SIG-M5 (cell line): ENCODE measurements at regions not wholly inside any gene's neighbourhood (a gene's known extent, or its start where the extent isn't known, plus 50 kb on each side); places are given as distances from the start of the nearest gene placed in this dataset.

Experiments used
- DNase-seq: peaks from one replicate; lab custom pipeline; 2025; lab: John Stamatoyannopoulos, UW

- DNase-seq, result no peak
These were observed 131.0 kb upstream of the PHACTR1 start for GRCh38 chr6:12585497-12585958.

- DNase-seq, result no peak
These were observed 129.7 kb upstream of the PHACTR1 start for GRCh38 chr6:12586721-12587480.

GRCh38 chr6:12590901-12591300 lies 125.7 kb upstream of the PHACTR1 start:
- DNase-seq, result no peak

- DNase-seq, result no peak
These were observed 123.9 kb upstream of the PHACTR1 start for GRCh38 chr6:12592634-12593033.

GRCh38 chr6:12593771-12594529 lies 122.6 kb upstream of the PHACTR1 start:
- DNase-seq, result no peak

GRCh38 chr6:12594530-12594893 lies 122.1 kb upstream of the PHACTR1 start:
- DNase-seq, result no peak

GRCh38 chr6:12595161-12595811 lies 121.3 kb upstream of the PHACTR1 start:
- DNase-seq, result peak; percentile 42

GRCh38 chr6:12596731-12597130 lies 119.8 kb upstream of the PHACTR1 start:
- DNase-seq, result no peak

- DNase-seq, result no peak
These were observed 117.6 kb upstream of the PHACTR1 start for GRCh38 chr6:12598919-12599318.

GRCh38 chr6:12601881-12602280 lies 114.7 kb upstream of the PHACTR1 start:
- no peak for DNase-seq

- no peak for DNase-seq
These were observed 114.2 kb upstream of the PHACTR1 start for GRCh38 chr6:12602342-12602741.

- no peak for DNase-seq
These were observed 113.5 kb upstream of the PHACTR1 start for GRCh38 chr6:12602951-12603672.

GRCh38 chr6:12603673-12604049 lies 112.9 kb upstream of the PHACTR1 start:
- DNase-seq, result no peak

- DNase-seq, result no peak
These were observed 110.7 kb upstream of the PHACTR1 start for GRCh38 chr6:12605888-12606345.

- no peak for DNase-seq
These were observed 110.0 kb upstream of the PHACTR1 start for GRCh38 chr6:12606616-12607015.

- peak; percentile 13 for DNase-seq
These were observed 108.3 kb upstream of the PHACTR1 start for GRCh38 chr6:12608016-12608860.

- DNase-seq, result no peak
These were observed 107.7 kb upstream of the PHACTR1 start for GRCh38 chr6:12608874-12609273.

GRCh38 chr6:12609751-12610150 lies 106.8 kb upstream of the PHACTR1 start:
- no peak for DNase-seq

- no peak for DNase-seq
These were observed 105.7 kb upstream of the PHACTR1 start for GRCh38 chr6:12610862-12611261.

GRCh38 chr6:12613811-12614210 lies 102.8 kb upstream of the PHACTR1 start:
- no peak for DNase-seq

GRCh38 chr6:12614456-12614855 lies 102.1 kb upstream of the PHACTR1 start:
- no peak for DNase-seq
